Parathyroid adenoma (tissue), 2 donors: ENCODE measurements at regions not wholly inside any gene's neighbourhood (a gene's known extent, or its start where the extent isn't known, plus 50 kb on each side); places are given as distances from the start of the nearest gene placed in this dataset.

ENCODE experiments used
- H2AFZ ChIP-seq: fragments of 300-600 bp; sonication (generic); one replicate; pipeline ENCODE4 v1.7.0; 2017; ENCODE audit warnings: antibody characterized with exemption, mild to moderate bottlenecking
- H3K27ac ChIP-seq: fragments of 300-600 bp; sonication (generic); one replicate; pipeline ENCODE4 v1.7.0; 2017
- H3K27me3 ChIP-seq: fragments of 300-600 bp; sonication (generic); one replicate; pipeline ENCODE4 v1.7.0; 2017; ENCODE audit warnings: low read length; ENCODE audit not compliant: control insufficient read depth, insufficient read depth
- H3K36me3 ChIP-seq: fragments of 300-600 bp; sonication (generic); one replicate; pipeline ENCODE4 v1.7.0; 2017; ENCODE audit warnings: low read length; ENCODE audit not compliant: control insufficient read depth, insufficient read depth
- H3K4me1 ChIP-seq: fragments of 300-600 bp; sonication (generic); one replicate; pipeline ENCODE4 v1.7.0; 2017; ENCODE audit warnings: control low read depth
- H3K4me2 ChIP-seq: fragments of 300-600 bp; sonication (generic); one replicate; pipeline ENCODE4 v1.7.0; 2017; ENCODE audit warnings: low read length
- H3K4me3 ChIP-seq: fragments of 300-600 bp; sonication (generic); one replicate; pipeline ENCODE4 v1.7.0; 2017; ENCODE audit warnings: low read depth, low read length
- H3K79me2 ChIP-seq: fragments of 300-600 bp; sonication (generic); one replicate; pipeline ENCODE4 v1.7.0; 2017; ENCODE audit warnings: control low read depth
- H3K9ac ChIP-seq: fragments of 300-600 bp; sonication (generic); one replicate; pipeline ENCODE4 v1.7.0; 2017; ENCODE audit warnings: mild to moderate bottlenecking
- H3K9me3 ChIP-seq: fragments of 300-600 bp; sonication (generic); one replicate; pipeline ENCODE4 v1.7.0; 2017; ENCODE audit warnings: low read length; ENCODE audit not compliant: control insufficient read depth
- TF ChIP-seq, protein P1 (sequence below): fragments of 300-600 bp; sonication (generic); IDR thresholded peaks from one replicate; pipeline ENCODE4 v1.7.0; 2017; ENCODE audit warnings: antibody characterized with exemption, mild to moderate bottlenecking
- donor health status: primary hyperparathyroidism.

DNA sequence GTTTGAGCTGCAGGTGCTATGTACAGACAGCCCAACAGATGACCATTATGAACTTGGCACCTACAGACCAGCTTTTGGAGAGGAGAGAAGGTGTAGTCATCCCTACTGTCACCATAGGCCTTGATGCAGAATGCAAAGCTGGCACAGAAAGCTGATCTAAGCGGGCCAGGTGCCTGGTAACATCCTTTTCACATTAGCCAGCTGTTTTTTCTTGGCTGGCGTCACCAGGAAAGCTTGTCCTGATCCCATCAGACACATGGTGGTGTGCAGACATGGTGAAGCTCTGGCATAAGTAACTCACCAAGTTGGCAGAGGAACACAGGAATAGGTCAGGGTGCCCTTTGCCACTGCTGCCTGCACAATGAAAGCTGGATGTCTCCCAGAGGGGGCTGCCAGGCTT, 97.2 kb upstream of the MB21D2 start:
- H3K27me3 ChIP-seq: no peaks in the 10 kb centered on the region

DNA sequence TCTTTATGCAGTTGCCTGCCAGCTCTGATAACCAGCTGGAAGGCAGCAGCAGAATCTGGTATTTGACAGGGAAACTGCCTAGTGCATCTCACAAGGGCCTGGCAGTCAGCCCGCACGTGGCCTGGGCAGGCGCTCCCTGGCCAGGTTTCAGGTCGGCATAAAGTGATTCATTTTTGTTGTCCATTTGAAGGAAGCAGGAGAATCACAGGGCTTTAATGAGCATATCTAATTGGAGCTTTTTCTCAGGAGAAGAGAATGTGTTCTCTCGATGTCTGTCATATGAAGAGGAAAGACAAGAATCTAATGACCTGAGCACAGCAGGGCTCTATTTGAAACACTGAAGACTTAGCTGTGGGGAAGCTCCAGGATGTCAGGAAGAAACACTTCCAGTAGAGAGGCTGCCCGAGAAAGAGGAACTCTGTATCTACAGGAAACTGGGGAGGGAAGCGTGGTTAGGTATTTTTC, 98.8 kb upstream of the MB21D2 start:
- no peak overlapping the region for H3K4me2 ChIP-seq
- H3K4me1 ChIP-seq: no peaks in the 10 kb centered on the region
- H3K79me2 ChIP-seq: no peaks in the 10 kb centered on the region
- H3K36me3 ChIP-seq: no peaks in the 10 kb centered on the region
- H2AFZ ChIP-seq: no peak overlapping the region
- no peak overlapping the region for H3K4me3 ChIP-seq
- H3K27ac ChIP-seq: no peak overlapping the region
- no peaks in the 10 kb centered on the region for H3K27me3 ChIP-seq
- TF ChIP-seq, protein P1, sequence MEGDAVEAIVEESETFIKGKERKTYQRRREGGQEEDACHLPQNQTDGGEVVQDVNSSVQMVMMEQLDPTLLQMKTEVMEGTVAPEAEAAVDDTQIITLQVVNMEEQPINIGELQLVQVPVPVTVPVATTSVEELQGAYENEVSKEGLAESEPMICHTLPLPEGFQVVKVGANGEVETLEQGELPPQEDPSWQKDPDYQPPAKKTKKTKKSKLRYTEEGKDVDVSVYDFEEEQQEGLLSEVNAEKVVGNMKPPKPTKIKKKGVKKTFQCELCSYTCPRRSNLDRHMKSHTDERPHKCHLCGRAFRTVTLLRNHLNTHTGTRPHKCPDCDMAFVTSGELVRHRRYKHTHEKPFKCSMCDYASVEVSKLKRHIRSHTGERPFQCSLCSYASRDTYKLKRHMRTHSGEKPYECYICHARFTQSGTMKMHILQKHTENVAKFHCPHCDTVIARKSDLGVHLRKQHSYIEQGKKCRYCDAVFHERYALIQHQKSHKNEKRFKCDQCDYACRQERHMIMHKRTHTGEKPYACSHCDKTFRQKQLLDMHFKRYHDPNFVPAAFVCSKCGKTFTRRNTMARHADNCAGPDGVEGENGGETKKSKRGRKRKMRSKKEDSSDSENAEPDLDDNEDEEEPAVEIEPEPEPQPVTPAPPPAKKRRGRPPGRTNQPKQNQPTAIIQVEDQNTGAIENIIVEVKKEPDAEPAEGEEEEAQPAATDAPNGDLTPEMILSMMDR: no peak
- no peaks in the 10 kb centered on the region for H3K9me3 ChIP-seq
- no peak overlapping the region for H3K9ac ChIP-seq

More for the DNA sequence above, 97.2 kb upstream of the MB21D2 start:
- TF ChIP-seq, protein P1: no peak
- no peaks in the 10 kb centered on the region for H3K4me1 ChIP-seq
- no peak overlapping the region for H2AFZ ChIP-seq
- no peak overlapping the region for H3K9ac ChIP-seq
- no peaks in the 10 kb centered on the region for H3K9me3 ChIP-seq
- H3K4me3 ChIP-seq: no peak overlapping the region
- H3K4me2 ChIP-seq: no peak overlapping the region
- H3K79me2 ChIP-seq: no peaks in the 10 kb centered on the region
- H3K27ac ChIP-seq: no peak overlapping the region
- H3K36me3 ChIP-seq: no peaks in the 10 kb centered on the region

DNA sequence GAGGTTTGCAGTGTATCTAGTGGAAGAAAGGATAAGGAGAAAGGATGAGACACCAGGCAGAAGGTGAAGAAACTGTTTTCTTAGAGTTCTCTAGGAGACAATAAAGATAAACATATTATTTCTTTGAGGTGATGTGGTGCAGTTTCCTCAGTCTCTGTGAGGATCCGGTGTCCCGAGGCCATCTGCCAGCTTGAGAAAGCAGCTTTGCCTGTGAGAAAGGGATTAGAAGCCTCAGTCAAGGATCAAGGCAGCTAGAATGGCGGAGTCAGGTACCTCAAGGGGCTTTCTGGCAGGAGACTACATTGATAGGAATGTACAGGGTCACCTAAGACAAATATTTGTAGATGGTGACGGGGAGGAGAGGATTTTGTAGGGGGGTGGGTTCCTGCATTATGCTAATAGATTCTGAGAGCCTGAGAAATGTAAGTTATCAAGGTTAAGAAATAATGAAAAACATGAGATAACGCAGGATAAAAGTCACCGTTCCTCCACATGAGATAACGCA, 103.9 kb upstream of the MB21D2 start:
- Histone ChIP-seq H3K4me2 (no peak overlapping the region), H3K9ac (no peak overlapping the region), H3K27ac (no peak overlapping the region), H3K4me3 (no peak overlapping the region), H2AFZ (no peak overlapping the region), H3K79me2 (no peaks in the 10 kb centered on the region), H3K4me1 (no peaks in the 10 kb centered on the region), H3K27me3 (no peaks in the 10 kb centered on the region), H3K36me3 (no peaks in the 10 kb centered on the region), H3K9me3 (no peaks in the 10 kb centered on the region)
- TF ChIP-seq, protein P1: no peak

DNA sequence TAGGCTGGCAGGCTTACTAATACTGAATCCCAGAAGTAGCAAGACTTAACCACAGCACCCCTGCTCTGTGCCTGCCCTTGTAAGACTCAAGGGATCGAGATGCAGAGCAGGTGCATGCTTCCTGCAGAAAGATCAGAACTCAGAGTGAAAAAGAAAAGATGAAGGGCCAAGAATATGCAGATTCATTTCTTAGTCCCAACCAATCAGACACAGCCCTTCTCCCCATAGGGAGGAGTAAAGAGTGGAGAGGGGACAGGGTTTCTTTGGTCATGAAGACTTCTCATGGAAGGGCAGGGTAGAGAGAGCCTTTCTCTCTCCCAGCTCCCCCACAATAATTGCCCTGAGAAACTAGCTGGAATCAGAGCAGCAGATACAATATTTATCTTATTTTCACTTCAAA, 105.6 kb upstream of the MB21D2 start:
- no peaks in the 10 kb centered on the region for H3K9me3 ChIP-seq
- TF ChIP-seq, protein P1: no peak
- H3K27ac ChIP-seq: no peak overlapping the region

DNA sequence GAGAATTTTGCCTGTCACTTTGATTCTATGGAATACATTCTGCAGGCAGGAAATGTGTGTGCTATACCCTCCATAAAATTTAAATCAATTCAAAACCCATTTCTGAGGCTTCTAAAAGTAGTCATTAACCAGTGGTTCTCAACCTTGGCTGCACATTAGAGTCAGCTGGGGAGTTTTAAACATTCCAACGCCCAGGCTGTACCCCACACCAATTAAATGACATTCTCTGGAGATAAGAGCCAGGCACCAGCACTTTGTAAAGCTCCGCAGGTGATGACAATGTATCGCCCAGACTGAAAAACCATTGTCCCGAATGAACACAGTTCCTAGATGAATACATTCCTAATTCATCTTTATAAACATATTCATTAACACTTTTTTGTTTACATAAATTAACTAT, 110.6 kb upstream of the MB21D2 start:
- Histone ChIP-seq H3K27me3 (no peaks in the 10 kb centered on the region), H3K36me3 (no peaks in the 10 kb centered on the region), H3K4me1 (no peaks in the 10 kb centered on the region), H3K4me2 (no peak overlapping the region), H3K4me3 (no peak overlapping the region), H3K79me2 (no peaks in the 10 kb centered on the region), H2AFZ (no peak overlapping the region), H3K27ac (no peak overlapping the region), H3K9ac (no peak overlapping the region), H3K9me3 (no peaks in the 10 kb centered on the region)
- TF ChIP-seq, protein P1: no peak

More for the DNA sequence above, 105.6 kb upstream of the MB21D2 start:
- H3K4me1 ChIP-seq: no peaks in the 10 kb centered on the region
- H3K4me2 ChIP-seq: no peak overlapping the region
- no peak overlapping the region for H2AFZ ChIP-seq
- no peaks in the 10 kb centered on the region for H3K27me3 ChIP-seq
- no peaks in the 10 kb centered on the region for H3K79me2 ChIP-seq
- H3K36me3 ChIP-seq: no peaks in the 10 kb centered on the region
- no peak overlapping the region for H3K9ac ChIP-seq
- no peak overlapping the region for H3K4me3 ChIP-seq
